ENCODE measurements at regions not wholly inside any gene's neighbourhood (a gene's known extent, or its start where the extent isn't known, plus 50 kb on each side); places are given as distances from the start of the nearest gene placed in this dataset.

DNA sequence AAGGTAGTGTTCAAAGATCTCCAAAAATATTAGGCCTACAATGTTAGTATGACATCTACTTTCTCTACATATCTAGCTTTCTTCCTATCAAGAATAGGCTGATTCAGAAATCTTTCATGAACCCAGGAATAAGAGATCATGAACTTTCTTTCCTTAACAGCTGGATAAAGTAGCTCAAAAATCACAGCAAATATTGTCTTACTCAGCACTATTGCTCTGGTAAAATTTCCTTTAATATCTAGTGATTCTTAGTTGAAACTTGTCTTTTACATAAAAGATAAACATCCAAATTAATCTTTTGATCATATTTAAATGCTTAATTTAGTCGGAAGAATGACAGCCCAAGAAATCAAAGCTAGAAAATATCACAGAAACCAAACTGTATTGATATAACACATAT lies 131.9 kb downstream of the NOL4 start:
- Histone ChIP-seq H3K4me1 (ENCODE audit: low read depth, poor library complexity, severe bottlenecking) (no peaks in the 10 kb centered on the region), H3K79me2 (ENCODE audit: insufficient read depth, low read depth) (no peaks in the 10 kb centered on the region), H3K9ac (no peak overlapping the region), H3K27me3 (ENCODE audit: insufficient read depth, low read depth) (no peaks in the 10 kb centered on the region), H4K20me1 (ENCODE audit: insufficient read depth) (no peaks in the 10 kb centered on the region), H3K27ac (no peak overlapping the region), H3K4me3 (IDR thresholded peaks at IDR 0.05; ENCODE audit: insufficient read depth, low read depth, low read length) (no peak overlapping the region), H2AFZ (ENCODE audit: low read depth) (no peak overlapping the region), H3K36me3 (ENCODE audit: insufficient read depth) (no peaks in the 10 kb centered on the region), H3K4me2 (no peak overlapping the region)
- TF ChIP-seq CTCF (conservative IDR thresholded peaks at IDR 0.05; ENCODE audit: low read depth, low read length): no peak

- Histone ChIP-seq H2AFZ (ENCODE audit: low read depth) (no peak overlapping the region), H4K20me1 (ENCODE audit: insufficient read depth) (no peaks in the 10 kb centered on the region), H3K4me1 (ENCODE audit: low read depth, poor library complexity, severe bottlenecking) (no peaks in the 10 kb centered on the region), H3K79me2 (ENCODE audit: insufficient read depth, low read depth) (no peaks in the 10 kb centered on the region), H3K27ac (no peak overlapping the region), H3K36me3 (ENCODE audit: insufficient read depth) (no peaks in the 10 kb centered on the region), H3K4me3 (IDR thresholded peaks at IDR 0.05; ENCODE audit: insufficient read depth, low read depth, low read length) (no peak overlapping the region), H3K4me2 (no peak overlapping the region), H3K27me3 (ENCODE audit: insufficient read depth, low read depth) (no peaks in the 10 kb centered on the region), H3K9ac (no peak overlapping the region)
- TF ChIP-seq CTCF (conservative IDR thresholded peaks at IDR 0.05; ENCODE audit: low read depth, low read length): no peak
Observed at GRCh38 chr18:34086370-34086769, 138.3 kb downstream of the NOL4 start.

DNA sequence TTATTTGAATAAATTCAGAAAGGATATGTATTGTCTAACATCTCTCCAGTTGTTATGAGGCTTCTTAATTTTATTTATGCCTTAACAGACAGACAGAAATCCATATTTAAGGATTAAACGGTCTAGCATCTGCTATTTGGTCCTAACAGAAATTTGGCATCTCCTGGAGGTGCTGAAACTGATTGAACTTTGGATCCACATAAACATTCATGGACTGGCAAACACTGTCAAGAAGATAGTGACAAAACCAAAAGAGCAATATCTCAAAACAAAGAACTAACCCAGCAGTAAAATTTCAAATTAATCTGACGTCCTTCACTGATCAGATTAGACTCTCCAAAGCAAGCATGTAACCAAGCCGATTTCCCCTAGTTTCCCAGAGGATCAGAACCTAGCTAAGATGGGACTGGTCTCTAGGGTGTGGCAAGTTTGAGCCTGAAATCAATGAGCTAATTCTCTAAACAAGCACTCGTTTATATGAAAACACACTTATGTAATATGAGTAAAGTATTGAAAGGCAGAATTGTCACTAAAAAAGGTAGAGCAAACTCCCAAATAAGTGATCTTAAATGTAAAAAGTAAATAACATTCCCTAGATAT lies 139.5 kb downstream of the NOL4 start:
- Histone ChIP-seq H2AFZ (ENCODE audit: low read depth) (no peak overlapping the region), H3K79me2 (ENCODE audit: insufficient read depth, low read depth) (no peaks in the 10 kb centered on the region), H3K4me3 (IDR thresholded peaks at IDR 0.05; ENCODE audit: insufficient read depth, low read depth, low read length) (no peak overlapping the region), H4K20me1 (ENCODE audit: insufficient read depth) (no peaks in the 10 kb centered on the region), H3K9ac (no peak overlapping the region), H3K27ac (no peak overlapping the region), H3K27me3 (ENCODE audit: insufficient read depth, low read depth) (no peaks in the 10 kb centered on the region), H3K4me1 (ENCODE audit: low read depth, poor library complexity, severe bottlenecking) (no peaks in the 10 kb centered on the region), H3K4me2 (no peak overlapping the region), H3K36me3 (ENCODE audit: insufficient read depth) (no peaks in the 10 kb centered on the region)
- no peak for TF ChIP-seq CTCF (conservative IDR thresholded peaks at IDR 0.05; ENCODE audit: low read depth, low read length)

GRCh38 chr18:34084635-34085034 lies 140.1 kb downstream of the NOL4 start:
- no peak overlapping the region for H3K4me3 ChIP-seq (IDR thresholded peaks at IDR 0.05; ENCODE audit: insufficient read depth, low read depth, low read length)
- H4K20me1 ChIP-seq (ENCODE audit: insufficient read depth): no peaks in the 10 kb centered on the region
- H3K27ac ChIP-seq: no peak overlapping the region
- TF ChIP-seq CTCF (conservative IDR thresholded peaks at IDR 0.05; ENCODE audit: low read depth, low read length): no peak
- H3K4me1 ChIP-seq (ENCODE audit: low read depth, poor library complexity, severe bottlenecking): no peaks in the 10 kb centered on the region
- H3K27me3 ChIP-seq (ENCODE audit: insufficient read depth, low read depth): no peaks in the 10 kb centered on the region
- H2AFZ ChIP-seq (ENCODE audit: low read depth): no peak overlapping the region
- H3K4me2 ChIP-seq: no peak overlapping the region
- H3K79me2 ChIP-seq (ENCODE audit: insufficient read depth, low read depth): no peaks in the 10 kb centered on the region
- no peaks in the 10 kb centered on the region for H3K36me3 ChIP-seq (ENCODE audit: insufficient read depth)
- H3K9ac ChIP-seq: no peak overlapping the region

All from KMS-11 (cell line).